H9 (cell line): ENCODE measurements at regions not wholly inside any gene's neighbourhood (a gene's known extent, or its start where the extent isn't known, plus 50 kb on each side); places are given as distances from the start of the nearest gene placed in this dataset.

Source experiments
- DNase-seq: peaks from one replicate; pipeline ENCODE4 v3.0.0-alpha.2; 2017
- H2AFZ ChIP-seq: one replicate; pipeline ENCODE4 v1.6.1; 2013; ENCODE audit warnings: mild to moderate bottlenecking, low read length, control low read depth, moderate library complexity
- H2AK5ac ChIP-seq: 2 replicates; pipeline ENCODE4 v1.6.1; 2013; ENCODE audit warnings: low read length, control low read depth, mixed read lengths; ENCODE audit not compliant: insufficient read length
- H2BK120ac ChIP-seq: one replicate; pipeline ENCODE4 v1.6.1; 2013; ENCODE audit warnings: low read depth, mild to moderate bottlenecking, low read length, control low read depth, inconsistent platforms; ENCODE audit not compliant: poor library complexity, severe bottlenecking
- H2BK12ac ChIP-seq: 2 replicates; pipeline ENCODE4 v1.6.1; 2013; ENCODE audit warnings: low read length, control low read depth, mixed read lengths, low read depth; ENCODE audit not compliant: insufficient read length
- H2BK15ac ChIP-seq: 2 replicates; pipeline ENCODE4 v1.6.1; 2013; ENCODE audit warnings: low read depth, low read length, control low read depth
- H2BK20ac ChIP-seq: one replicate; pipeline ENCODE4 v1.6.1; 2013; ENCODE audit warnings: low read depth, mild to moderate bottlenecking, low read length, control low read depth, inconsistent platforms; ENCODE audit not compliant: poor library complexity, severe bottlenecking
- H2BK5ac ChIP-seq: 2 replicates; pipeline ENCODE4 v1.6.1; 2013; ENCODE audit warnings: low read length, control low read depth, mixed read lengths; ENCODE audit not compliant: insufficient read length
- H3K14ac ChIP-seq: 2 replicates; pipeline ENCODE4 v1.6.1; 2013; ENCODE audit warnings: low read length, control low read depth; ENCODE audit not compliant: insufficient read depth
- H3K18ac ChIP-seq: 2 replicates; pipeline ENCODE4 v1.6.1; 2013; ENCODE audit warnings: low read depth, mild to moderate bottlenecking, mixed read lengths, low read length, control low read depth; ENCODE audit not compliant: insufficient read length
- H3K23ac ChIP-seq: 2 replicates; pipeline ENCODE4 v1.6.1; 2013; ENCODE audit warnings: low read length, control low read depth, mixed read lengths, low read depth; ENCODE audit not compliant: insufficient read length
- H3K23me2 ChIP-seq: 2 replicates; pipeline ENCODE4 v1.6.1; 2013; ENCODE audit warnings: low read depth, mild to moderate bottlenecking, mixed read lengths, low read length, control low read depth; ENCODE audit not compliant: insufficient read length, poor library complexity, severe bottlenecking
- H3K27ac ChIP-seq: 2 replicates; pipeline ENCODE4 v1.5.1; 2013; ENCODE audit warnings: low read length, control low read depth, mixed read lengths, low read depth; ENCODE audit not compliant: insufficient read length
- H3K27me3 ChIP-seq: 2 replicates; pipeline ENCODE4 v1.6.1; 2013; ENCODE audit warnings: low read length, control low read depth, inconsistent platforms; ENCODE audit not compliant: insufficient read depth
- H3K4ac ChIP-seq: 2 replicates; pipeline ENCODE4 v1.6.1; 2013; ENCODE audit warnings: low read depth, mild to moderate bottlenecking, control low read depth, inconsistent platforms, low read length, moderate library complexity
- H3K4me1 ChIP-seq: 2 replicates; pipeline ENCODE4 v1.6.1; 2013; ENCODE audit warnings: low read length, control low read depth, inconsistent platforms; ENCODE audit not compliant: insufficient read depth
- H3K4me2 ChIP-seq: 2 replicates; pipeline ENCODE4 v1.6.1; 2013; ENCODE audit warnings: low read length, control low read depth, mixed read lengths; ENCODE audit not compliant: insufficient read length, insufficient read depth
- H3K56ac ChIP-seq: 2 replicates; pipeline ENCODE4 v1.6.1; 2013; ENCODE audit warnings: low read depth, mild to moderate bottlenecking, mixed read lengths, low read length, control low read depth; ENCODE audit not compliant: insufficient read length
- H3K79me1 ChIP-seq: 2 replicates; pipeline ENCODE4 v1.6.1; 2013; ENCODE audit warnings: low read depth, mild to moderate bottlenecking, moderate library complexity, low read length, control low read depth, inconsistent platforms; ENCODE audit not compliant: insufficient read depth, poor library complexity, severe bottlenecking
- H3K79me2 ChIP-seq: 2 replicates; pipeline ENCODE4 v1.6.1; 2013; ENCODE audit warnings: low read length, control low read depth, inconsistent platforms; ENCODE audit not compliant: insufficient read depth
- H3K9ac ChIP-seq: 2 replicates; pipeline ENCODE4 v1.6.1; 2013; ENCODE audit warnings: low read length, control low read depth, mixed read lengths; ENCODE audit not compliant: insufficient read length; ENCODE audit errors: extremely low read depth
- H3K9me3 ChIP-seq: one replicate; pipeline ENCODE4 v1.6.1; 2013; ENCODE audit warnings: low read depth, low read length, inconsistent platforms; ENCODE audit not compliant: control insufficient read depth
- H3T11ph ChIP-seq: one replicate; pipeline ENCODE4 v1.6.1; 2013; ENCODE audit warnings: mild to moderate bottlenecking, low read length, control low read depth, inconsistent platforms
- H4K20me1 ChIP-seq: one replicate; pipeline ENCODE4 v1.6.1; 2013; ENCODE audit not compliant: control insufficient read depth, insufficient read length, insufficient read depth
- H4K5ac ChIP-seq: 2 replicates; pipeline ENCODE4 v1.6.1; 2013; ENCODE audit warnings: low read depth, mild to moderate bottlenecking, mixed read lengths, low read length, control low read depth; ENCODE audit not compliant: insufficient read length
- H4K8ac ChIP-seq: replicated peaks from 2 replicates; pipeline ENCODE4 v1.6.1; 2013; ENCODE audit warnings: low read length, control low read depth, mixed read lengths, low read depth; ENCODE audit not compliant: insufficient read length
- H4K91ac ChIP-seq: 2 replicates; pipeline ENCODE4 v1.6.1; 2013; ENCODE audit warnings: low read depth, mild to moderate bottlenecking, moderate library complexity, mixed read lengths, low read length, control low read depth; ENCODE audit not compliant: insufficient read length
- H3K27ac Mint-ChIP-seq, 3 experiments: 2 replicates in 2 of 3; 3 replicates in 1 of 3; pipeline ENCODE4 v1.8.0; 2020 to 2021; ENCODE audit warnings: mixed read lengths in 3 of 3, mild to moderate bottlenecking in 1 of 3, moderate library complexity in 1 of 3
- H3K27me3 Mint-ChIP-seq: 2 replicates; pipeline ENCODE4 v1.8.0; 2021; ENCODE audit warnings: low read depth, mild to moderate bottlenecking, moderate library complexity, mixed read lengths
- H3K36me3 Mint-ChIP-seq, 3 experiments: 2 replicates in 2 of 3; 3 replicates in 1 of 3; pipeline ENCODE4 v1.8.0; 2020 to 2021; ENCODE audit warnings: low read depth in 3 of 3, mixed read lengths in 3 of 3; ENCODE audit not compliant: insufficient read depth in 1 of 3
- H3K4me1 Mint-ChIP-seq, 2 experiments: 2 replicates each; pipeline ENCODE4 v1.8.0; 2020; ENCODE audit warnings: mixed read lengths in 2 of 2
- H3K4me3 Mint-ChIP-seq, 2 experiments: 2 replicates in 1 of 2; 3 replicates in 1 of 2; pipeline ENCODE4 v1.8.0; 2020 to 2021; ENCODE audit warnings: mild to moderate bottlenecking in 2 of 2, mixed read lengths in 2 of 2, moderate library complexity in 1 of 2
- H3K9me3 Mint-ChIP-seq, 2 experiments: 2 replicates in 1 of 2; 3 replicates in 1 of 2; pipeline ENCODE4 v1.8.0; 2020; ENCODE audit warnings: mild to moderate bottlenecking in 2 of 2, mixed read lengths in 2 of 2, moderate library complexity in 1 of 2
- CTCF ChIP-seq: fragments of 200-600 bp; sonication (generic); conservative IDR thresholded peaks from 3 replicates; pipeline ENCODE4 v1.8.0; 2021; ENCODE audit warnings: antibody characterized with exemption, mild to moderate bottlenecking
- WGBS: extraction: QIAGEN DNeasy Blood & Tissue Kit; methylation state at CpG from one replicate; pipeline ENCODE4 v1.1.7; 2013; ENCODE audit warnings: missing lambda C conversion rate, low lambda C conversion rate, mixed read lengths; ENCODE audit not compliant: insufficient read length; ENCODE audit errors: extremely low coverage; 5-methylcytosine and 5-hydroxymethylcytosine counted together

DNA sequence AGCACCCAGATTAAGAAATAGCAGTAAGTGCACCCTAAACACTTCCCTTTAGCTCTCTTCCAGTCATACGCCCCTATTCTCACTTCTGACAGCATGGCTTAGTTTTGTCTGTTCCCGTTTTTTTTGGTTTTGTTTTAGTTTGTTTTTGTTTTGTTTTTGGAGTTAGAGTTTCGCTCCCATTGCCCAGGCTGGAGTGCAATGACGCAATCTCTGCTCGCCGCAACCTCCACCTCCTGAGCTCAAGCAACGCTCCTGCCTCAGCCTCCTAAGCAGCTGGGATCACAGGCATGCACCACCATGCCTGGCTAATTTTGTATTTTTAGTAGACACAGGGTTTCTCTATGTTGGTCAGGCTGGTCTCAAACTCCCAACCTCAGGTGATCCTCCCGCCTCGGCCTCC is 2067.7 kb downstream of the SUCLG1 start:
- DNase-seq = no peak
- H2BK12ac ChIP-seq = no peak overlapping the region
- no peak overlapping the region for H2AFZ ChIP-seq
- TF ChIP-seq CTCF = no peak
- H3K4me1 ChIP-seq = no peaks in the 10 kb centered on the region
- H3K4me2 ChIP-seq = no peak overlapping the region
- Mint-ChIP-seq H3K27ac (no peak overlapping the region), H3K27me3 (no peaks in the 10 kb centered on the region), H3K4me3 (no peak overlapping the region), H3K9me3 (no peaks in the 10 kb centered on the region; a peak in 1 of 5 replicates), H3K4me1 (peaks cover 4 to 10% of the 10 kb centered on the region in 2 experiments; a peak in 1 of 4 replicates), H3K36me3 (no peaks in the 10 kb centered on the region; a peak in 1 of 7 replicates)
- no peaks in the 10 kb centered on the region for H4K20me1 ChIP-seq
- H3K23me2 ChIP-seq = no peaks in the 10 kb centered on the region
- H3K9me3 ChIP-seq = no peaks in the 10 kb centered on the region
- H2BK15ac ChIP-seq = no peak overlapping the region
- no peak overlapping the region for H3K56ac ChIP-seq
- H3K9ac ChIP-seq = no peak overlapping the region
- H3K14ac ChIP-seq = no peak overlapping the region
- no peak overlapping the region for H3K4ac ChIP-seq
- no peak overlapping the region for H2AK5ac ChIP-seq
- no peak overlapping the region for H3K18ac ChIP-seq
- H2BK20ac ChIP-seq = no peak overlapping the region
- no peaks in the 10 kb centered on the region for H3K27me3 ChIP-seq
- no peak overlapping the region for H4K8ac ChIP-seq
- H3K27ac ChIP-seq = no peak overlapping the region
- H2BK5ac ChIP-seq = no peak overlapping the region
- no peaks in the 10 kb centered on the region for H3K79me1 ChIP-seq
- H4K91ac ChIP-seq = no peak overlapping the region
- no peak overlapping the region for H3T11ph ChIP-seq
- no peak overlapping the region for H4K5ac ChIP-seq
- WGBS = no CpG with 5 or more reads among the region's 9 CpGs
- H2BK120ac ChIP-seq = no peak overlapping the region
- H3K79me2 ChIP-seq = no peaks in the 10 kb centered on the region
- no peak overlapping the region for H3K23ac ChIP-seq
